NCI-H2227 (cell line): ENCODE measurements at regions not wholly inside any gene's neighbourhood (a gene's known extent, or its start where the extent isn't known, plus 50 kb on each side); places are given as distances from the start of the nearest gene placed in this dataset.
A peak's percentile ranks its signal among the peaks of the same experiment; 100 is the strongest.
"Not testable (repeated sequence)": the region's sequence is repeated elsewhere in the genome, so short reads cannot be mapped to it uniquely, and the experiment has no call there.

Experiments
- DNase-seq: peaks from one replicate; lab custom pipeline; 2025; ENCODE audit not compliant: unreplicated experiment; lab: John Stamatoyannopoulos, UW

DNA sequence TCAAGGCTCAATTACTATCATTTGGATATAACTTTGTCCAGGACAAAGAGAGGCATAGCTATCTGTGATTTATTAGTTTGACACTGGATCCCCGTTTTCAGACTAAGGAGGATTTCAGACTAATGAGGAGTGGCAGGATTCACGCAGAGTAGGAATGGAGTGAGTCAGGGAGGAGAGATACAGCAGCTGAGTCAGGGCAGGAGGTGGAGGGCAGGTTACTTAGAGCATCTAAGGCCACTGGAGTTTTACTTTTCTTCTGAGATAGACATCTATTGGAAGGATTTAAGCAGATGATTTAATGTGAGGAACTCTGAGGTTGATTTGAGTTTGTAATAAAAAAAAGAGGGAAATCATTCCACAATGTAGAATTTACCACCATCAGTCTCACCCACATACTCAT, 110.6 kb downstream of the RPIA start:
- DNase-seq: not testable (repeated sequence)

DNA sequence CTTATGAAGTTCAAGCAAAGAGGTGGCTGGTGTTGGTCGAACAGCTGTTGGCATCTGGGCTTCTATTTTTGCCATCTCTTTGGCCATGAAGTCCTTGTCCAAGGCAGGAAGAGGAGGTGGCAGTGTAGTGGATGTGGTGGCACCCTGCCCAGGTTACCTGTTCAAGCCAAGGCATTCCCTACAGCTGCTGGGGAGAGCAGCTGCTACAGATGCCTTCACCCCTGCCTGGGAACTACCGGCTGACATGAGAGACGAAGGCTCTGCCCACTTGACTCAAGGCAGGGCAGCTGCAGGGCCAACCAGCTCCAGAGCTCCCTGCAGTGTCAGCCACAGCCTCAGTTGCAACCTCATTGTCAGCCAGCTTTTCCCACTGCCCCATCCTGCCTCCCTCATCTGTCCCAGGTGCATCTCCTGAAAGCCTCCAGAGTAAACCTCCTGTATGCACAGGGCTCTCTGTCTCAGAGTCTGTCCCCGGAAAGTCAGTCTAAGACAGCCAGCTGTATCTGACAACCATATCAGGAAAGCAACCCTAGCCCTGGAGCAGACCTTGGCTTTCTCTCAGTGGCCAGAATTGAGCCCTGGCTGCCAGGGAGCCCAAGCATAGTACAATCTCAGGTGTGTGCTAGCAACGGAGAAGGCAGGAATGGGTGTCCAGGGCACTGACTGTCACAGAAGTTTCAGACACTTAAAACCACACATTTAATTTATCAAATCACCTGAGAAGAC, 115.9 kb downstream of the RPIA start:
- no peak for DNase-seq

- DNase-seq: no peak
Observed at GRCh38 chr2:88808083-88808482, 116.6 kb downstream of the RPIA start.

DNA sequence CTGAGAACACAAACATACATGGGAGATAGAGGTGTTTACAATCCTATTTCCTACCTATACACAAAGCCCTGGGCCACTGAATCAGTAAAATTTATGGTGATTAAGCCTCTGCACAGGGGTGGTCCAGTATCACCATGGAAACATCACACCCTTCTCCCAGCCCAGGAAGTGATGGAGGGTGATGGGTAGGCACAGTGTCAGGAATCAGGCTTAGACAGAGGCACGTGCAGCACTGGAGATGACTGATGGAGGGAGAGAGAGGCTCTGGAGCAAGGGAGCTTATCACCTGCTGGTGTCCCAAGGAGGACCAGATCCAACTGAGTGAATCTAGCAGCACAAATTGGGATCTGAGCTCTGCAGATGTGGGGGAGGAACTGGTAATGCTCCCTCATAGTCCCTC, 117.2 kb downstream of the RPIA start:
- DNase-seq: peak; percentile 8

GRCh38 chr2:88809216-88809615, 117.7 kb downstream of the RPIA start:
- DNase-seq: no peak

DNA sequence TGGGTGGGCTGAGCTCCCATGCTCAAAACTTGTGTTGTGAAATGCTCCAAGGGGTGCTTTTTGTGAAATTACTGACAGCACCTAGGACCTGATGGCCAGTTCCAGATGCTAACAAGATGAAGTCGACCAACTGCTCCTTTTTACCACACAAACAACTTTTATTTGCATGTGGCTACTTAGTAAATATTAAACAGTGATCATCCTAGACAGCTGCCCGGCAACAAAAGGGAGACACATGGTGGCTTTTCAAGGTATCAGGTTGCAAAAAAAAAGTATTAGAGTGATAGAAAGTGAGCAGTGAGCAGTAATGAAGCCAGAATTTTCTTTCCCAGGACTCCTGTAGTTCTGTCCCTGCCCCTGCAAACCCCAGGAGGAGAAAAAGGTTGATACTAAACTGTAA, 118.5 kb downstream of the RPIA start:
- DNase-seq: no peak

- DNase-seq: no peak
Observed at GRCh38 chr2:88810488-88810887, 119.0 kb downstream of the RPIA start.

DNA sequence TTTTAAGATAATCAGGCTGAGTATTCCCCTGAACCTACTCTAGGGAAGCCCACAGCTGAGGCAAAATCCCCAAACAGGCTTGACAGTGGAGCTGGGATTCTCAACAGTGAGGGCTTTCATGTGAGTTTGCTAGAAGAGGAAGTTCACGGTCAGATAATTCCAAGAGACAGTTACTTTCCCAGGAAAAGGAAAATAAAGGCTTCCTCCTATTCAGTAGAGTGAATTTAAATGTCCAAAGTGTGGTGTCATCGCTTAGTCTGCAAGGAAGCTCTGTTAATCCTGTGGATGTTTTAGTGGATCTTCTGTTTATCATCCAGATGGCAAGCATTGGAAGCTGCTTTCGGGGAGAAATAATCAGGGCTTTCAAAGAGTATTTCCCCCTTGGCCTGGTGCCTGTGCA, 119.8 kb downstream of the RPIA start:
- DNase-seq: no peak

DNA sequence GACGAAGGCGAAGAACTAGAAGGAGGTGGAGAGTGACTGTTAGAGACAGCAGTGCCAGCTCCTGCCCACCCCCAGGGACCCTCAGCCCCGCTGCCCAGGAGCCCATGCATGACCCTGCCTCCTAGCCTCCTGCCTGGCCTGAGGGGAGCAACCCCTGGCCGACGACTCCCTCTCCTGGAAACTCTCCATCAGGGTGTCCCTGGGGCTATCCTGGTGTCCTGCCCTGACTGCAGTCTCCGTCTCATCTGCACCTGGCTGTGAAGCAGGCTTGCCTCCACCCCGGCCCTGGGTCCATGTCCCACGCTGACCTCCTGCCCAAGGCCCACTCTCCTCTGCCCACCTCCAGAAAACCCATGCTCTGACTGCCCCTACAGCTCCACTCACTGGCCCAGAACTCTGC, 120.2 kb downstream of the RPIA start:
- no peak for DNase-seq

DNA sequence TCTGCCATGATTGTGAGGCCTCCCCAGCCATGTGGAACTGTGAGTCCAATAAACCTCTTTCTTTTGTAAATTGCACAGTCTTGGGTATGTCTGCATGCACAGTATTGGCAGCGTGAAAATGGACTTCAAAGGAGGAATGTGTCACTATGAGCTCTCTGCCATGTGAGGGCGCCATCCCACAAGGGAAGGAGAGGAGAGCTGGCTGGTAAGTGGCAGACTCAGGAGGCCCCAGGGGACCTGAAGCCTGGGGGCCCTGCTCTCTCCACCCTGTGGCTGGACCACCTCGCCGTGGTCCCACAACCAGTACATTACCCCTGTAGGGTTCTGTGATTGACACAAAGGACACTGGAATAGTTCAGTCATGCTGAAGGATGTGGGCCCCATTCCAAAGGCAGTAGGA, 122.1 kb downstream of the RPIA start:
- no peak for DNase-seq

GRCh38 chr2:88815282-88815681, 123.8 kb downstream of the RPIA start:
- DNase-seq: no peak

GRCh38 chr2:88815697-88816096, 124.2 kb downstream of the RPIA start:
- no peak for DNase-seq

DNA sequence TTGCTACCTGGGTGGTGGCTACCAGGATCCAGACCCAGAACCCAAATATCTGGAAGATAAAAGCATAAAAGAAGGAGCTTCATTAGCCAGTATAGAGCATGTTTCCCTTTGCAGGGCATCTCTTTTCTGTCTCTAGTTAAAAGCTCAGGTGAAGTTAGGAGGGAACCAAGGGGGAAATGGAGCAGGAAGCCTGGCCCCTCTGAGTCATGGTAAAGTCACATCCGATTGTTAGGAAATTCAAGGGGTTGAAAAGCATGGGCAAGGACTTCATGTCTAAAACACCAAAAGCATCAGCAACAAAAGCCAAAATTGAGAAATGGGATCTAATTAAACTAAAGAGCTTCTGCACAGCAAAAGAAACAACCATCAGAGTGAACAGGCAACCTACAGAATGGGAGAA, 126.9 kb downstream of the RPIA start:
- DNase-seq: no peak

GRCh38 chr2:88824951-88825350, 133.5 kb downstream of the RPIA start:
- DNase-seq: no peak

DNA sequence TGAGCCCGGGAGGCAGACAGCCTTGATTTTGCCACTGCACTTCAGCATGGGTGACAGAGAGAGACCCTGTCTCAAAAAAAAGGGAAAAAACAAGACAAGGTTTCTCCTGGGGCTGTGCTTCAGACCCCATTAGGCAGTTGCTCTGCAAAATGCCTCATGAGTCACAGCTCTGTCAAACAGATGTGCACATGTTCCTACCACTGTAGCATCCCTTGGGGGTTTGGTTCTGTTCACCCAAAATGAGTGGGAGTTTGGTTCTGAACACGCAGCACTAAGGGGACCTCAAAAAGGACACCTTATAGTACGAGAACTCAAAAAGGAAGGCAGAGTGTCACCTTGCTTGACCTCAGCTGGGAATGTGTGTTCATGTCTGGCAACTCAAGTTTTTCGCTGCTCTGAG, 134.9 kb downstream of the RPIA start:
- no peak for DNase-seq

- DNase-seq: no peak
Observed at GRCh38 chr2:88827821-88828220, 136.3 kb downstream of the RPIA start.

DNA sequence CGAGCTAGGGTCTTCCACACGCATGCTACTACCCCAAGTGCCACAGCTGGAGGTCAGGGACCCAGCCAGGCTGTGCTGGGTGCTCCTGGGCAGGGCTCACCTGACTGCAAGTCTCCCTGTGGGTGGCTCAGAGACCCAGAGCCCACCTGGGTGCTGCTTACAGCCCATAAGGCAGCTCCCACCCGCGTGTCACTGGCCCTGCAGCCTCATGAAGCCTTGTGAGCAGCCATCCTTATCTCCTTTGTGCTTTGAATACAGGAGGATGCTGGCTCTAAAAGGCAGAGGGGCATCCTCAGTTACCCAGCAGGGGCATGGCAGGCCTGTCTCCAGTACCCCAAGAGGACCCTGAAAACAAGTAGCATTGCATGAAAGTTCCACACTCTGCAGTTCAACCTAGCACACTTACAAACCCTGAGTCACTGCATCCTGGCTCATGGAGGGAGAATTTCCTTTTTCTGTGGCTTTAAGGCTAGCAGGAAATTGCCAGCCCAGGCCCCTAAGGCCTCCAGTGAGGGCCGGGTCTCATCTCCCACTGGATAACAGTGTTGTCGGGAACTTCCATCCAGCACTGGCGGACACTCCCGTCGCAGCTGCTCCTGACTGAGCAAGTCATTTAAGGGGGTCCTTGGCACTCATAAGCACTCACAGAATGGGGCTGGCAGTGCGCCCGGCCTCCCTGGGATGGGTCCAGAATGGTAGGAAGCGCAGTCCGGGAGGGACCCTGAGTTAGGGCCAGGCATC, 137.1 kb downstream of the RPIA start:
- DNase-seq: no peak

GRCh38 chr2:88829607-88830463, 138.4 kb downstream of the RPIA start:
- DNase-seq: no peak

DNA sequence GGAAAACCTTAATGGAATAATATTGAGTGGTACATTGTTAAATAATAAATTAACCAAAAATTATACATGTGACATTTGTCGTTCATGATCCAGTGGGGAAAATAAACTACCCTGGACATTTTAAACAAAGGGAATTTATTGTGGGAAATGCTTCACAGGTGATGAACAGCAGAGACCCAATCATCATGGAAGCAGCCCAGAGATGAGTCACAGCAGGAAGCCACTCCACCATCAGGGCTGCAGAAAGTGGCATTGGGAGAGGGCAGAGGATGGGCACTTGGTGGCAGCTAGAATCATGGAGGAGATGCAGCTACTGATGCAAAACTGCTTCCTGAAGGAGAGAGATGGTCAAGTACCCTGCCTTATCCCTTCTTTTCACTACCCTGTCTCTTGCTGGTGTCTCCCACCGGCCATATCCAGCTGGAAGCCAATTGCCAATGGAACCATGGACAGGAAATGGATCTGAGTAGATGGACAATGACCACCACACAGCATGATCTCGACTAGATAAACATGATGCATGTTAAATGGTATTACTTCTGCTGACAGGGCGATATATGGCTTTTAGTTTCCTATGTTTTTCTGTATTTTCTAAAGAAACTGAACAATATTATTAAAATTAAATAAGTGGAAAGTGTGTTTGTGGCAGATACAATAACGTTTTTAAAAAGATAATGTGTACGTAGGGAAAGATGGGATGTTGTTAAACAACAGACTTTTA, 139.8 kb downstream of the RPIA start:
- DNase-seq: no peak

GRCh38 chr2:88831792-88832248, 140.3 kb downstream of the RPIA start:
- peak; percentile 21 for DNase-seq
